Femur (tissue), 1 donor: ENCODE measurements at regions not wholly inside any gene's neighbourhood (a gene's known extent, or its start where the extent isn't known, plus 50 kb on each side); places are given as distances from the start of the nearest gene placed in this dataset.

Experiments
- DNase-seq: peaks from one replicate; pipeline ENCODE4 v3.0.0-alpha.2; 2017

- no peak for DNase-seq
Measured at GRCh38 chr14:95380350-95381042, 60.8 kb upstream of the CLMN start.

- DNase-seq = no peak
Measured at GRCh38 chr14:95379634-95380033, 59.9 kb upstream of the CLMN start.

- DNase-seq = no peak
Measured at GRCh38 chr14:95375539-95376109, 55.9 kb upstream of the CLMN start.

GRCh38 chr14:95374239-95374997 is 54.7 kb upstream of the CLMN start:
- no peak for DNase-seq

- no peak for DNase-seq
Measured at GRCh38 chr14:95370076-95370475, 50.4 kb upstream of the CLMN start.
